ENCODE measurements at regions not wholly inside any gene's neighbourhood (a gene's known extent, or its start where the extent isn't known, plus 50 kb on each side); places are given as distances from the start of the nearest gene placed in this dataset.
"Not testable (repeated sequence)": the region's sequence is repeated elsewhere in the genome, so short reads cannot be mapped to it uniquely, and the experiment has no call there.

DNA sequence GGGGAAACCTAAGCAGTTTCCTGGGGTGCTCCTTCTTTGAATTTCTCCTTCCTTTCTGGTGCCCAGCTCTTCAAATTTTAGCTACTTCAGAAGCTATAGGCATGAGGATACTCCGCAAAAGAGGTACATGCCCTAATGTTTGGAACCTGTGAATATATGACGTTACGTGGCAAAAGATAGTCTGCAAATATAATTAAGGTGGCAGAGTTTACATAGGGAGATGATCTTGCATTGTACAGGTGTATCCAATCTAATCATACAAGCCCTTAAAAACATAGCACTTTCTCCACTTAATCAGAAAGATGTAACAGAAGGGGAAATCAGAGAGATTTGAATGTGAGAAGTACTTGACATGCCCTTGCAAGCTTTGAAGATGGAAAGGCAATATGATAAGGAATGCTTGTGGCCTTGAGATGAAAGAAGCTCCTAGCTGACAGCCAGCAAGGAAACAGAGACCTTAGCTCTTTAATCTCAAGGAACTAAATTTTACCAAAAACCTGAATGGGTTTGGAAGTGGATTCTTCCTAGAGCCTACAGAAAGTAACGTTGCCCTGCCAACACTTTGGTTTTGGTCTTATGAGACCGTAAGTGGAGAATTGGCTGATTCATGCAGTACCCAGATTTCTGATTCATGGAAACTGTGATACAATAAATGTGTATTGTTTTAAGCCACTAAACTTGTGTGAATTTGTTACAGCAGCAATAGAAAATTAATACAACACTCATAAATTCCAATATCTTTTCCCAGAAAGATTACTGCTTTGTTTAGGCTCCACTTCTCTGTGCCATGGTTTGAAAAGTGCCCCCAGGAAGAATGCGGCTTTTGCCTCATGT, 268.4 kb downstream of the FAM170A start:
- DNase-seq = no peak

DNA sequence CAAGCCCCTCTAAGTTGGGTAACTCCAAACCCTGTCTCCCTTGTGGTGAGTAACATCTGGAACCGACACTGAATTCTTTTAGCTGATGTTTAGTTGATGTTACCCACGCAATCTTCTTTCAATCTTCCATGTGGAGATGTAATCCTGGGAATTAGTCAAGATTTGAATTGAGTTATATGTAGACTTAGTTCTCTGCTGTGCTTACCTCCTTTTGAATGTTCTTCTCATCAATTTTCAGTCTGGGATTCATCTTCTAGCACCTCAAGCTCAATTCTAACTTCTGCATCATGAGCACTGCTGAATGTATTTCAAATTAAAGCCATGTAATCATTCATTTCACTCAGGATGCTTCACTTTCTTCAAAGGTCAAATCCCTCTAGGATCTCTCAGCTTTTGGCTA, 270.6 kb downstream of the FAM170A start:
- no peak for DNase-seq

DNA sequence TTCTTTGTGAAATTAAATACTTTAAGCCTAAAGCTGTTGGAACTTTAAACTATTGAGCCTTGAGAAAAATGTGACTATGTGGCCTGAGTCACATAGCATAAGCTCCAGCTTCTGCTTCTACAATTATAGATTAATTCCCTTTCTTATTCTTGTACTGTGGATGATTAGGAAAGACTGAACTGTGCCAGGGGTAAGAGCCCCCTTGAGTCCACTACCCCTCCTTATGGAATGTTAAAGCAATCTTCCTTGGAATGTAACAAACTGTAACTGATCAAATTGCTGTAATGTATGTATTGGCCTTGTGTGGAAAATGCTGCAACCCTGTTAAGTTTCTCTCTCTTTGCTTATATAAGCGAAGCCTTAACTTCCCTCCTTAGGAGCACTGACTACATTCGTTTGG, 273.2 kb downstream of the FAM170A start:
- no peak for DNase-seq

DNA sequence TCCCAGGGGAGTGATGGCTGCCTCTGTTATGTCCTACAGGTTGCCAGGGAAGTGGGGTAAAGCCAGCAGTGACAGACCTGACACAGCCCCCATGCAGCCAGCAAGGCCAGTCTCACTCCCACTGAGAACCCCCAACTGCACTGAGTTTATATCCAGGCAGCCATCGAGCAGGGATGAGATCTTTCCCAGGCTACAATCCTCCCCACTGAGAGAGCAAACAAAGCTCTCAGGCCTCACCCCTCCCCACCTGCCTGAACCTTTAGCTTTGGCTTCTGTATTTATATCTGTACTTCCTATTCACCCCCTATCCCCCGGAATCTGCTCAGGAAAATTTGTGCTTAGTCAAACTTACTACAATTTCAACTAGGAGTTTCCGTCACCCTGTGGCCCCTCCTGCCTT, 284.1 kb downstream of the FAM170A start:
- DNase-seq = no peak

DNA sequence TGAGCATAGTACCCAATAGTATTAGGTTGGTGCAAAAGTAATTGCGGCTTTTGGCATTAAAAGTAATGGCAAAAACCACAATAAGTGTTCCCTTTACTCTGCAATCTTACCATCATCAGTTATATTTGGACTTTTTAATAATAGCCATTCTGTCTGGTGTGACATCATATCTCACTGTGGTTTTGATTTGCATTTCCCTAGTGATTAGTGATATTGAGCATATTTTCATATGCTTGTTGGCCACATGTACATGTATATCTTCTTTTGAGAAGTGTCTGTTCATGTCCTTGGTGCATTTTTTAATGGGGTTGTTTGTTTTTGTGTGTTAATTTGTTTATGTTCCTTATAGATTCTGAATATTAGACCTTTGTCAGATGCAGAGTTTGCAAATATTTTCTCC, 289.9 kb downstream of the FAM170A start:
- no peak for DNase-seq

DNA sequence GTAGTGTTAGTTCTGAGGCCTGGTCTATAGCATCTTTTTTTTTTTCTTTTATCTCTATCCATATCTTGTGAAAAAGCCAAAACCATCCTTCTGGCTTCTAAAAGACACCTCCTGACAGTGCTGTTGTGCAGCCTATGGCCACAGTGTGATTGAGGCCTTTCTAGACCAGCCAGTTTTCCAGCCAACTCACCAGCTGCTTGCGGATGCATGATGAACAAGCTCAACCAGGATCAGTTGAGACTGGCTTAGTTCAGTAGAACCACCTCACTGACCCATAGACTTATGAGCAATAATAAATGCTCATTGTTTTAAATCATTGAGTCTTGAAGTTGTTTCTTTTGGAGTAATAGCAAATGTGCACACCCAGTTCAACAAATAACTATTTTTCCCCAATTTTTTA, 296.9 kb downstream of the FAM170A start:
- no peak for DNase-seq

DNA sequence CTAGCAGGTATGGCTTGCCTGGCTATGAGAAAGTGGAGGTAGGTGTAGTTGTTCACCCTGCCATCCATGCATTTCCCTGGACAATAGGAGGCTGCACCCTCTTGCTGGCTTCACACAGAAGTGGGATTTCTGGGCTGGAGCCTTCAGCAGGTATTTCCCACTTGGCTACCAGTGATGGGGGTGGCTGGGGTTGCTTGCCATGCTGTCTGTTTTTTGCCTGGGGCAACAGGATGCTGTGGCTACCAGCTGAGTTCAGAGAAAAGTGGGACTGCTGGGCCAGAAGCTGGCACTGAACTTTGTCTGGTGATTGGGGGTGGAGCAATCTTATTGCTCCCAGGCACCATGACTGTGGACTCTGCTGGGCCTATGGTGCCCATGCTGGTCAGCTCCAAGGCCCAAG, 299.6 kb downstream of the FAM170A start:
- DNase-seq = no peak

DNA sequence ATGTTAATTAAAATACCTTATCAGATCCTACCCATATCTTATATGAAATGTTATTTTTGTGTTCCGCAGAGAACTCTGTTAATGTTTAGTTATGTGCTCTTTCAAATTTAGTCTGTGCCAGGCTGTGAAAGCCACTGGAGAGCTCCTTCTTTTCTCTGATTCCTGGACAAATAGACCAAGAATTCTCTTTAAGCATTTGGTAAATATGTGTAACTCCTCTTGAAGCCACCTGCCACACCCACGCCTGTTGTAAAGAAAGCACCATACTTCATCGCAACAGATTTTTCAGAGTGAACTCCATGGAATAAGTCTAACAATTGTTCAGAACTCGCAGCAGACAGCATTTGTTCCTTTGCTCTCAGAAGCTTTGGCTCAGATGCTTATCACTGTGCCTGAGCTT, 301.1 kb downstream of the FAM170A start:
- DNase-seq = no peak

DNA sequence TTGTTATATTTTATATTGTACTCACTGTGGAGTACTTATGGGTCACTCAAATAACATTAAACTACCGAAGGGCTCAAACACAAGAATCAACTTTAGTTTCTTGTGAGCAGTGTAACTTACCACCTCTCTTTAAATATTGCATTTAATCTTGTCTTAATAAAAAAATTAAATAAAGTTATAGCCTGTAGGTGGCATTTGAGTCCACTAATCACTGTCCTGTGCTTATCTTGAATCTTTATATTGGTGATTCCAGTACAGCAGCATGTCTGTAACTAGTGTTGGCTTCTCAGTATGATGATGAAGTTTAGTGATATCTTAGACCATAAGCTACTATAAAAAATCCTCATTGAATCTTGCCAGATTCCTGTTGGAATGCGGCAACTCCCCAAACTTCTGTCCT, 313.8 kb downstream of the FAM170A start:
- DNase-seq = peak; percentile 8 to 15

DNA sequence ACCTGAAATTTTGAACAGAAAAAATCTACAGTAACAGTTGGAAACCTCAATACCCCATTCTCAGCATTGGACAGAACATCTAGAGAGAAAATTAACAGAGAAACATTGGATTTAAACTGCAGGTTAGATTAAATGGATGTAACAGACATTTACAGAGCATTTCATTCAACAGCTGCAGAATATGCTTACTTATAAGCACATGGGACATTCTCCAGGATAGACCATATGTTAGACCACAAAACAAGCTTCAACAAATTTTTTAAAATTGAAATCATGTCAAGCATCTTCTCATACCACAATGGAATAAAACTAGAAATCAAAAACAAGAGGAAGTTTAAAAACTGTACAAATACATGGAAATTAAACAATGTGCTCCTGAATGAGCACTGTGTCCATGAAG, 316.3 kb downstream of the FAM170A start:
- DNase-seq = no peak

DNA sequence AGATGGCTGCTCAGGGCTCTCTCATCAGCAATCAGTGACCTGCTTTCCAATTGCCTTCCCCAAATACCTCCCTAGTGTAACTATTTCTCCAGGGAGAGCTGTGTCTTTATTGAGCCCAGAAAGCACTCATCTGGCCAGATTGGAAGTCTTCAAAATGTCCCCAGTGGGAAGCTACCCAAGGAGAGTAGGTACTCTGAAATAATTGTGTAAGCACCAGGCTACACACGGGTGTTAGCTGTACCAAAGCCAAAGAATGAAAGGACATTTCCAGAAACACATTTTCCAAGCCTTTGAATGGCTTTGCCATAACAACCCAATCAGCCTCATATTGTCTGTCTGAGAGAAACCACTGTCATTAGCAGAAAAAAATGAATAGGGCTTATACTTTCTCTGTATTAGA, 318.8 kb downstream of the FAM170A start:
- DNase-seq = no peak

DNA sequence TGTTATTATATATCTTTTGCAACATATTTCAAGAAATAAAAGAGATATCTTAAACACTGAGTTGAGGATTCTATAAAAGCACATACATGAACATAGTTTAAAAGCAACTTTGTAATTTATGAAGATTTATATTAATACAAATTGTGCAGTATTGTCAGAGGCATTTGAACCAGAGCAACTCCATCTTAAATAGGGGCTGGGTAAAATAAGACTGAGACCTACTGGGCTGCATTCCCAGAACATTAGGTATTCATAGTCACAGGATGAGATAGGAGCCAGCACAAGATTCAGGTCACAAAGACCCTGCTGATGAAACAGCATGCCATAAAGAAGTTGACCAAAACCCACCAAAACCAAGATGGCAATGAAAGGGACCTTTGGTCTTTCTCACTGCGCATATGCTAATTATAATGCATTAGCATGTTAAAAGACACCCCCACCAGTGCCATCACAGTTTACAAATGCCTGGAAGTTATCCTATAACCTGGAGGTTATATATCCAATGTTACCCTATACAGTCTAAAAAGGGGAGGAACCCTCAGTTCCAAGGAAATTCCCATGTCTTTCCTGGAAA, 320.2 kb downstream of the FAM170A start:
- DNase-seq = no peak

DNA sequence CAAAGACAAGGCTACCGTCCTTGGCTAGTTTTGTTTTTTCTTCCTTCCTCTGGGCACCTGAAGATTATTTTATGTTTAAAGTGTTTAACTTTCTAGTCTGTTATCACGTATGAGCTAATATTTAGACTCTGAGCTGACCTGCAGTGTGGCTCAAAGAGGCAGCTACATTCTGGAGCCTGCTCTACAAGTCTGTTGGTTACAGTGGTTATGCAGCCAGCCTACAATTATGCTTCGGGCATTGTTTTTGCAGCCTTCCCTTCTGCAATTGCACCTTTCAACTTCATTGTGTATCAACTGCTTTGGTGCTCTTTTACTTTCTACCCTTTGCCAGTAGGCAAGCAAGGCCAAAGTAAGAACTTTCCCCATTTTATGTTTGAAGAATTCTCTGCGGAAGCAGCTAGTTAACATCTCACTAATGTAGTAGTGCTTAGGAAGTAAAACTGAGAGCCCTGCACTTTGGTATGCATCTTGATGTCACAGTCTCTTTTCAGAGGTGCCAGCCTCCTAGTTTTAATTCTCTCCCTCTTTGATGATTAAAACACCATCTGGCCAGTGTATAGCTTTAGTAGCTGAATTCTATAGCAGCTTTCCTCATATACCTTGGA, 322.1 kb downstream of the FAM170A start:
- DNase-seq = no peak

DNA sequence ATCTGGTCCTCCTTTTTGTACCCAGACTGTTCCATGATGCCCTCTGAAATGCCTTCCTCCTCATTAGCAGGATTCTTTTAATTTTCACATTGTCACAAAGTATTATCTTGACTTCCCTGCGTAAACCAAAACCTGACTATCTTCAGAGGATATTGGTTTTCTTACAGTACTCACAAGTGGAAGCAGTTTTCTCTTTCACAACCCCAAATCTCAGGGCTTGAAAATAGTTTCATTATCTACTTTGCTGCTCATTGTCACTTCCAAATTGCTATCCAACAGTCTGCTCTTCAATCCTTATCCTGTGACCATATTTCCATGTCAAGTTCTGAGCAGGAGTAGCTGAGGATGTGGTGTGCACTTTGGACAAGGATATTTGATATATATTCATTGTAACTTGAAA, 324.1 kb downstream of the FAM170A start:
- no peak for DNase-seq

DNA sequence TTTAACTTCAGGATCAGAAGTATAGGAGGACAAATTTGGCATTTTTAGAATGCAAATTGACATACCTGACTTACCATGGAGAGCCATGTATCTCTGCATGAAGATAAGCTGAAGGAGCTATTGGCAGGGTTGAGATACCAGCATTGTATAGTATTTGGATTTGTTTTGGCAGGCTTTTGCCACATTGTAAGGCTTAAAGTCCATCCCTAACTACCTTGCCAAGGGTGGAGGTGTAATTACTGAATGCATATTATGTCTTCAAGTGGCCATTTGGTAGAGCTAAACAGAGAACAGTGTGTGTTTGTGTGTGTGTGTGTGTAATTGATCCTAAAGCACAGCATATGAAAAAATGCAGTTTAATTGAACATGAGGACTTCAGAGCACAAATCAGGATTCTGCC, 324.7 kb downstream of the FAM170A start:
- no peak for DNase-seq

DNA sequence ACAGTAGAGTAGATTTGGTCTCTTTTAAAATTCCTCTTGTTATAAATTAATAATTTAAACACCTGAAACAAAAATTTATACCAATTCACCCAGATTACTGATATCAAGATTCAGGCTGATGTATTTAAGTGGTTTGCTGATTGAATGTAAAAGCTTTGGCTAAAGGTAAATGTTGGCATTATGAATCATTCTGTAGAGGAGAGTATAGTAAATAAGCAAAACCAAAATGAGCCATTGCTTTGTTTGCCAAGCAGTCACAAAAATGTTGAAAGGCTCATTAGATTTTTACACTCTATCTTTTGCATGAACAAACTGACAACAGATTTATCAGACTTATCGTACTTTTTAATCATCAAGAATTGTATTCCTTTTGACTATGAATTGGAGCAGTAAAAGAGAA, 332.6 kb downstream of the FAM170A start:
- DNase-seq = no peak

DNA sequence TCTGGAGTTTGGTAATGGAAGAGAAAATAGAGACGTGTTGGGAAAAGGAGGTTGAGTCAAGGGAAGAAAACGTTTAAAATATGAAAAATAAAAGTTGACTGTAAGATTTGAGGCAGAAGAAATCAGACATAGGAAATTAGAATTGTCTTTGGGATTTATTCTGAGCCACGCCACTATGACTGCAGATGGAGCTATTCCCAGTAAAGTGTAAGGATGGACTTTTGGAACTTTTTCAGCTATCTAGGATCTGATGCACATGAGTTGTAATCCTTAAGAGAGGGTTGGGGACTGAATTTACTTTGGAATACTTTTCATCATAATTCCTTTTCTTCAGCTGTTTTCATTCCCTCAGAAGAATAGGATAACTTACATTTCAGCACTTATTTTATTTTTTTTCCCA, 336.7 kb downstream of the FAM170A start:
- no peak for DNase-seq

DNA sequence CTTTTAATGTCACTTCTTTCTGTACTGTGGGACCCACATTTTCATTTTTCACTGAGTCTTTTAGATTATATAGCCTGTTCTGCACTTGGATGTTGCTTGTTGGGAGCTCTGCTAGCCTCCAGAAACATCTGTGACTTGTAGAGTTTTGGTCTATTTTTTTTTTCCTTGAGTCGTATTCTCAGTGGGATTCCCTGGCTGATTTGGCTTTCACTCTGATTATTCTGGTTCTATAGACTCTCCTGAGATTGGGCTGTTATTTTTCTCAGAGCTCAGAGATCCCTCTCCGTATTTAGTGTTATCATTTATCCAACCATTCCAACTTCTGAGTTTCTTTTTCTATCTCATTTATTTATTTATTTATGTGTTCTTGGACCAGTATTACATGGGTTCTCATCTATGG, 339.3 kb downstream of the FAM170A start:
- DNase-seq = no peak

DNA sequence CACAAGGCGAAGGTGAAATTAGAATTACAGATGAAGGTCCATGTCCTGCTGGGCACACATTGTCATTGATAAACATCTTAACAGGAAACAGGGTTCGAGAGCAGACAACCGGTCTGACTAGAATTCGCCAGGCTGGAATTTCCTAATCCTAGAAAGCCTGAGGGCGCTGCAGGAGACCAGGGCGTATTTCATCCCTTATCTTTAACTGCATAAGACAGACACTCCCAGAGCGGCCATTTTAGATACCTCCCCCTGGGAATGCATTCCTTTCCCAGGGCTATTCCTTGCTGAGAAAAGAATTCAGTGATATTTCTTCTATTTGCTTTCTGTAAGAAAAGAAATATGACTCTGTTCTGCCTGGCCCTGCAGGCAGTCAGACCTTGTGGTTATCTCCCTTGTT, 357.7 kb downstream of the FAM170A start:
- not testable (repeated sequence) for DNase-seq

DNA sequence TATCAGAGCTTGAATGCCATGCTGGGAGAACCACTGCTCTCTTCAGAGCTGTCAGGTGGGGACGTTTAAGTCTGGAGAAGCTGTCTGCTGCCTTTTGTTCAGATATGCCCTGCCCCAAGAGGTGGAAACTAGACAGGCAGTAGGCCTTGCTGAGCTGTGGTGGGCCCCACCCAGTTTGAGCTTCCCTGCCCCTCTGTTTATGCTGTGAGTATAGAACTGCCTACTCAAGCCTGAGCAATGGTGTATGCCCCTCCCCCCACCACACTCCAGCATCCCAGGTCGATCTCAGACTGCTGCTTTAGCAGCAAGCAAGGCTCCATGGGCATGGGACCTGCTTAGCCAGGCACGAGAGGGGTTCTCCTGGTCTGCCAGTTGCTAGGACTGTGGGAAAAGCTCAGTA, 362.3 kb downstream of the FAM170A start:
- DNase-seq = no peak

DNA sequence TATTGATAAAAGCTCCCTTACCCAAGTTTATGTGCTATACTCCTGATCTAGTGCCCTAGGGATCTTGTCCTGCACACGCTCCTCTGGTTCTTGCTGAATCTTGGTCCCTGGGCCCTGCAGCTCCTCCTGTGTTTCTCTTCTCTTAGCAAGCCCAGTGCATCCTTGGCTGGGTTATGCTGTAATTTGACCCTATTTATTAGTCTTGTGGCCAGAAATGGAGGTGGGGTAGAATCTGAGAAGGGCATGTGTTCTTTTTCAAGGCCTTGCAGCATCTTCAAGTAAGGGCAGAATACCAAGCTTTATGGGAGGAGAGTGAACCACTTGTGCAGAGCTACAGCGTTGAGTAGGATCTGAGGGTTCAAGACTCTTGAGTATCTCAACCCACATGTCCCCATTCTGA, 366.8 kb downstream of the FAM170A start:
- DNase-seq = no peak

DNA sequence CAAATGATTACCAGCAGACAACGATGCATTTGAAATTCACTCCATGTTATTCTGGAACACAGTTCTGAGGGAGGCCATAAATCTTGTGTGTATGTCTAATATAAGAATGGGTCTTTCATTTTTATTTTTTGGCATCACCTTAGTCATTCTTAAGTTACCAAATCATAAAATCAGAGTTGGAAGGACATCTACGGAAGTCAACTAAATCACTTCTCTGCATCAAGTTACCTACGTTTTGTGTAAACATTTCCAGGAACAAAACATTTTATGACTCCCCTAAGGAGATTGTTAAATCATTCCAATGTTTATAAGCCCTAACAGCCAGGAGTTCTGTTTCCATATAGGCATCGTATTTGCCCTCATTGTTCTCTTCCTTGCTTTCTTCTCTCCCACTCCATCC, 378.2 kb downstream of the FAM170A start:
- no peak for DNase-seq

DNA sequence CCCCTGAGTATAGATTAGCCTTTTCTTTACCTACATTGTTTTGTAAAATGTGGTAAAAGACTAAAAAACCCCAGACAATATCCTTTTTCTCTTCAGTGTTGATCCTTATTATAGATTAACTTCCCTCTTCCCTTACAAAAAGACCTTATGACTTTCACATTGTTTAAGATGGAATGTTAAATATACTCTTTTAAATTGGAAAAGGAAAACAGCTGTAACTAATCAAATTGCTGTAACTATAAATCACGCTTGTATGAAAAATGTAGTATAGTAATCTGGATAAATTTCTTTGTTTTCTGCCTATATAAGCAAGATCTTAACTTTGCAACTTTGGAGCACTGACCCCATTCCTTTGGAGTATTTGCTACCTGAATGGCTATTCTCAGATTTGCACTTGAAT, 383.1 kb downstream of the FAM170A start:
- no peak for DNase-seq

DNA sequence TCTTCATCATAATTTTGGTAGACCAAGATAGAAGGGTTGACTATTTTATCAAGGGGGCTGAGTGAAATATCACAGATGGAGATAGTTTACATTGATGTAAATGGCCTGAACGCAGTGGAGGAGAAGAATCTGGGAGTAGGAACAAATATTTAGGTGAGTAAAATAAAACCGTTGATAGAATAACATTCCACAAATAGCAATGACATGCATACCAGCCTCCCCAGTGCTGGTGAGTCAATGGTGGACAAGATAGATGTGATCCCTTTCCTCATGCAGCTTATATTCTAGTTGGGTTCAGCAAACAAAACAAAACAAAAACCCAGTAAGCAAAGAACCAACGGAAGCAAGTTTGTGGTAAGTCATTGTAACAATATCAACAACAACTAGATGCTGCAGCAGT, 385.2 kb downstream of the FAM170A start:
- no peak for DNase-seq

Measured in AML-193 (cell line).